HUDEP-2 (cell line): ENCODE measurements at regions not wholly inside any gene's neighbourhood (a gene's known extent, or its start where the extent isn't known, plus 50 kb on each side); places are given as distances from the start of the nearest gene placed in this dataset.

Source experiments
- DNase-seq, 76 experiments: peaks; one replicate each; lab custom pipeline; 2025; ENCODE audit not compliant: unreplicated experiment in 76 of 76; lab: John Stamatoyannopoulos, UW

- no peak for DNase-seq
Observed at GRCh38 chr6:163841733-163842132, 427.2 kb downstream of the QKI start.

GRCh38 chr6:163841326-163841725 is 426.8 kb downstream of the QKI start:
- DNase-seq = no peak

GRCh38 chr6:163840880-163841279 is 426.4 kb downstream of the QKI start:
- DNase-seq = no peak

GRCh38 chr6:163839296-163839695 is 424.8 kb downstream of the QKI start:
- DNase-seq = no peak

- no peak for DNase-seq
Observed at GRCh38 chr6:163837691-163838431, 423.3 kb downstream of the QKI start.

GRCh38 chr6:163836876-163837690 is 422.6 kb downstream of the QKI start:
- DNase-seq = no peak

GRCh38 chr6:163835439-163836171 is 421.1 kb downstream of the QKI start:
- DNase-seq = no peak

GRCh38 chr6:163834226-163834970 is 419.9 kb downstream of the QKI start:
- DNase-seq = no peak

- no peak for DNase-seq
Observed at GRCh38 chr6:163831736-163832135, 417.2 kb downstream of the QKI start.

GRCh38 chr6:163830641-163831040 is 416.1 kb downstream of the QKI start:
- no peak for DNase-seq

GRCh38 chr6:163828038-163828795 is 413.7 kb downstream of the QKI start:
- DNase-seq = no peak

GRCh38 chr6:163827143-163827542 is 412.6 kb downstream of the QKI start:
- DNase-seq = no peak

- DNase-seq = no peak
Observed at GRCh38 chr6:163826629-163827028, 412.1 kb downstream of the QKI start.

GRCh38 chr6:163825033-163825432 is 410.5 kb downstream of the QKI start:
- no peak for DNase-seq

- DNase-seq = no peak
Observed at GRCh38 chr6:163823577-163823976, 409.1 kb downstream of the QKI start.

- DNase-seq = no peak
Observed at GRCh38 chr6:163820745-163821458, 406.4 kb downstream of the QKI start.

GRCh38 chr6:163820171-163820570 is 405.7 kb downstream of the QKI start:
- no peak for DNase-seq

- no peak for DNase-seq
Observed at GRCh38 chr6:163818719-163819118, 404.2 kb downstream of the QKI start.

GRCh38 chr6:163816441-163816840 is 401.9 kb downstream of the QKI start:
- no peak for DNase-seq
